GM12878 (cell line): ENCODE measurements at regions not wholly inside any gene's neighbourhood (a gene's known extent, or its start where the extent isn't known, plus 50 kb on each side); places are given as distances from the start of the nearest gene placed in this dataset.

Source experiments
- CREB1 ChIP-seq: IDR thresholded peaks from 2 replicates; pipeline ENCODE4 v1.6.1; 2012; ENCODE audit warnings: low read depth, mild to moderate bottlenecking, inconsistent platforms
- EZH2 ChIP-seq: IDR thresholded peaks from 2 replicates; pipeline ENCODE4 v1.6.1; 2012; ENCODE audit warnings: low read depth, mild to moderate bottlenecking, control low read depth, inconsistent platforms, low read length, borderline replicate concordance; ENCODE audit not compliant: control insufficient read depth
- ZNF24 ChIP-seq: fragments of 450-650 bp; IDR thresholded peaks from 2 replicates; pipeline ENCODE4 v1.6.1; 2017; ENCODE audit warnings: antibody characterized with exemption, mild to moderate bottlenecking
- ZSCAN29 ChIP-seq: fragments of 450-650 bp; IDR thresholded peaks from 2 replicates; pipeline ENCODE4 v1.6.1; 2017; ENCODE audit warnings: mild to moderate bottlenecking, moderate library complexity
- TF ChIP-seq, protein P1 (sequence below): IDR thresholded peaks from 2 replicates; pipeline ENCODE4 v1.6.1; 2012; ENCODE audit warnings: low read depth, low read length, improper control_type of control experiment
- TF ChIP-seq, protein P2 (sequence below), 3 experiments: IDR thresholded peaks in 2 of 3; conservative IDR thresholded peaks in 1 of 3; 2 replicates each; pipeline ENCODE4 v1.5.1; 2011; ENCODE audit warnings: low read depth in 3 of 3, low read length in 3 of 3, mild to moderate bottlenecking in 3 of 3, control low read depth in 2 of 3, moderate library complexity in 2 of 3, inconsistent platforms in 1 of 3, mixed read lengths in 1 of 3; ENCODE audit not compliant: control insufficient read depth in 2 of 3, insufficient read depth in 1 of 3; ENCODE audit errors: extremely low read depth in 1 of 3
- TF ChIP-seq, protein P3 (sequence below): IDR thresholded peaks from 2 replicates; pipeline ENCODE4 v1.6.1; 2012; ENCODE audit warnings: mild to moderate bottlenecking, low read depth, low read length
- TF ChIP-seq, protein P4 (sequence below): fragments of 450-650 bp; IDR thresholded peaks from 2 replicates; pipeline ENCODE4 v1.6.1; 2016; ENCODE audit warnings: mild to moderate bottlenecking

DNA sequence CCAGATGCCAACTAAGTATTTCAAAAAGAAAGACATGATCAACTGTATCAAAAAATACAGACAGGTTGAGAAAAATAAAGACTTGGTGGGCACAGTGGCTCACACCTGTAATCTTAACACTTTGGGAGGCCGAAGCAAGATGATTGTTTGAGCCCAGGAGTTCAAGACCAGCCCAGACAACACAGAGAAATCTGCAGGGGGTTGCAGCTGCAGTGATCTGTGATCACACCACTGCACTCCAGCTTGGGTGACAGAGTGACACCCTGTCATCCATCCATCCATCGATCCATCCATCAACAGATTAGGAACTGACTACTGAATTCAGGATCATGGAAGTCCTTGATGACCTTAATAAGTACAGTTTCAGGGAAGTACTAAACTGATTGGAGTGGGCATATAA, 65.0 kb upstream of the RPS13 start:
- no peak for TF ChIP-seq CREB1
- no peak for TF ChIP-seq ZSCAN29
- TF ChIP-seq ZNF24, result no peak
- no peak for TF ChIP-seq EZH2
- TF ChIP-seq, protein P1, sequence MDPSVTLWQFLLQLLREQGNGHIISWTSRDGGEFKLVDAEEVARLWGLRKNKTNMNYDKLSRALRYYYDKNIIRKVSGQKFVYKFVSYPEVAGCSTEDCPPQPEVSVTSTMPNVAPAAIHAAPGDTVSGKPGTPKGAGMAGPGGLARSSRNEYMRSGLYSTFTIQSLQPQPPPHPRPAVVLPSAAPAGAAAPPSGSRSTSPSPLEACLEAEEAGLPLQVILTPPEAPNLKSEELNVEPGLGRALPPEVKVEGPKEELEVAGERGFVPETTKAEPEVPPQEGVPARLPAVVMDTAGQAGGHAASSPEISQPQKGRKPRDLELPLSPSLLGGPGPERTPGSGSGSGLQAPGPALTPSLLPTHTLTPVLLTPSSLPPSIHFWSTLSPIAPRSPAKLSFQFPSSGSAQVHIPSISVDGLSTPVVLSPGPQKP, result no peak
- TF ChIP-seq, protein P2, sequence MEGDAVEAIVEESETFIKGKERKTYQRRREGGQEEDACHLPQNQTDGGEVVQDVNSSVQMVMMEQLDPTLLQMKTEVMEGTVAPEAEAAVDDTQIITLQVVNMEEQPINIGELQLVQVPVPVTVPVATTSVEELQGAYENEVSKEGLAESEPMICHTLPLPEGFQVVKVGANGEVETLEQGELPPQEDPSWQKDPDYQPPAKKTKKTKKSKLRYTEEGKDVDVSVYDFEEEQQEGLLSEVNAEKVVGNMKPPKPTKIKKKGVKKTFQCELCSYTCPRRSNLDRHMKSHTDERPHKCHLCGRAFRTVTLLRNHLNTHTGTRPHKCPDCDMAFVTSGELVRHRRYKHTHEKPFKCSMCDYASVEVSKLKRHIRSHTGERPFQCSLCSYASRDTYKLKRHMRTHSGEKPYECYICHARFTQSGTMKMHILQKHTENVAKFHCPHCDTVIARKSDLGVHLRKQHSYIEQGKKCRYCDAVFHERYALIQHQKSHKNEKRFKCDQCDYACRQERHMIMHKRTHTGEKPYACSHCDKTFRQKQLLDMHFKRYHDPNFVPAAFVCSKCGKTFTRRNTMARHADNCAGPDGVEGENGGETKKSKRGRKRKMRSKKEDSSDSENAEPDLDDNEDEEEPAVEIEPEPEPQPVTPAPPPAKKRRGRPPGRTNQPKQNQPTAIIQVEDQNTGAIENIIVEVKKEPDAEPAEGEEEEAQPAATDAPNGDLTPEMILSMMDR (IDR thresholded peaks at IDR 0.05 in 2 of 3, conservative IDR thresholded peaks at IDR 0.05 in 1 of 3; ENCODE audit: control insufficient read depth in 2 of 3, extremely low read depth in 1 of 3, insufficient read depth in 1 of 3, low read depth in 3 of 3, low read length in 3 of 3), result no peak
- TF ChIP-seq, protein P3, sequence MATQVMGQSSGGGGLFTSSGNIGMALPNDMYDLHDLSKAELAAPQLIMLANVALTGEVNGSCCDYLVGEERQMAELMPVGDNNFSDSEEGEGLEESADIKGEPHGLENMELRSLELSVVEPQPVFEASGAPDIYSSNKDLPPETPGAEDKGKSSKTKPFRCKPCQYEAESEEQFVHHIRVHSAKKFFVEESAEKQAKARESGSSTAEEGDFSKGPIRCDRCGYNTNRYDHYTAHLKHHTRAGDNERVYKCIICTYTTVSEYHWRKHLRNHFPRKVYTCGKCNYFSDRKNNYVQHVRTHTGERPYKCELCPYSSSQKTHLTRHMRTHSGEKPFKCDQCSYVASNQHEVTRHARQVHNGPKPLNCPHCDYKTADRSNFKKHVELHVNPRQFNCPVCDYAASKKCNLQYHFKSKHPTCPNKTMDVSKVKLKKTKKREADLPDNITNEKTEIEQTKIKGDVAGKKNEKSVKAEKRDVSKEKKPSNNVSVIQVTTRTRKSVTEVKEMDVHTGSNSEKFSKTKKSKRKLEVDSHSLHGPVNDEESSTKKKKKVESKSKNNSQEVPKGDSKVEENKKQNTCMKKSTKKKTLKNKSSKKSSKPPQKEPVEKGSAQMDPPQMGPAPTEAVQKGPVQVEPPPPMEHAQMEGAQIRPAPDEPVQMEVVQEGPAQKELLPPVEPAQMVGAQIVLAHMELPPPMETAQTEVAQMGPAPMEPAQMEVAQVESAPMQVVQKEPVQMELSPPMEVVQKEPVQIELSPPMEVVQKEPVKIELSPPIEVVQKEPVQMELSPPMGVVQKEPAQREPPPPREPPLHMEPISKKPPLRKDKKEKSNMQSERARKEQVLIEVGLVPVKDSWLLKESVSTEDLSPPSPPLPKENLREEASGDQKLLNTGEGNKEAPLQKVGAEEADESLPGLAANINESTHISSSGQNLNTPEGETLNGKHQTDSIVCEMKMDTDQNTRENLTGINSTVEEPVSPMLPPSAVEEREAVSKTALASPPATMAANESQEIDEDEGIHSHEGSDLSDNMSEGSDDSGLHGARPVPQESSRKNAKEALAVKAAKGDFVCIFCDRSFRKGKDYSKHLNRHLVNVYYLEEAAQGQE, result no peak
- TF ChIP-seq, protein P4, sequence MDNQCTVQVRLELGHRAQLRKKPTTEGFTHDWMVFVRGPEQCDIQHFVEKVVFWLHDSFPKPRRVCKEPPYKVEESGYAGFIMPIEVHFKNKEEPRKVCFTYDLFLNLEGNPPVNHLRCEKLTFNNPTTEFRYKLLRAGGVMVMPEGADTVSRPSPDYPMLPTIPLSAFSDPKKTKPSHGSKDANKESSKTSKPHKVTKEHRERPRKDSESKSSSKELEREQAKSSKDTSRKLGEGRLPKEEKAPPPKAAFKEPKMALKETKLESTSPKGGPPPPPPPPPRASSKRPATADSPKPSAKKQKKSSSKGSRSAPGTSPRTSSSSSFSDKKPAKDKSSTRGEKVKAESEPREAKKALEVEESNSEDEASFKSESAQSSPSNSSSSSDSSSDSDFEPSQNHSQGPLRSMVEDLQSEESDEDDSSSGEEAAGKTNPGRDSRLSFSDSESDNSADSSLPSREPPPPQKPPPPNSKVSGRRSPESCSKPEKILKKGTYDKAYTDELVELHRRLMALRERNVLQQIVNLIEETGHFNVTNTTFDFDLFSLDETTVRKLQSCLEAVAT, result no peak
